ENCODE measurements at regions not wholly inside any gene's neighbourhood (a gene's known extent, or its start where the extent isn't known, plus 50 kb on each side); places are given as distances from the start of the nearest gene placed in this dataset.
"Not testable (repeated sequence)": the region's sequence is repeated elsewhere in the genome, so short reads cannot be mapped to it uniquely, and the experiment has no call there.

- DNase-seq: no peak
Observed at GRCh38 chr16:65697521-65697920, 575.7 kb upstream of the CDH11 start.

GRCh38 chr16:65697065-65697464 is 575.2 kb upstream of the CDH11 start:
- DNase-seq: no peak

GRCh38 chr16:65691846-65692245 is 570.0 kb upstream of the CDH11 start:
- not testable (repeated sequence) for DNase-seq

GRCh38 chr16:65689726-65690125 is 567.9 kb upstream of the CDH11 start:
- no peak for DNase-seq

- DNase-seq: no peak
Observed at GRCh38 chr16:65688301-65688700, 566.4 kb upstream of the CDH11 start.

- no peak for DNase-seq
Observed at GRCh38 chr16:65684230-65684629, 562.4 kb upstream of the CDH11 start.

- DNase-seq: no peak
Observed at GRCh38 chr16:65681406-65681805, 559.5 kb upstream of the CDH11 start.

GRCh38 chr16:65679785-65680184 is 557.9 kb upstream of the CDH11 start:
- DNase-seq: no peak

GRCh38 chr16:65675161-65675560 is 553.3 kb upstream of the CDH11 start:
- no peak for DNase-seq

- DNase-seq: no peak
Observed at GRCh38 chr16:65672960-65673359, 551.1 kb upstream of the CDH11 start.

GRCh38 chr16:65671071-65671470 is 549.2 kb upstream of the CDH11 start:
- DNase-seq: no peak

- DNase-seq: no peak
Observed at GRCh38 chr16:65668064-65668595, 546.3 kb upstream of the CDH11 start.

- no peak for DNase-seq
Observed at GRCh38 chr16:65667011-65667578, 545.2 kb upstream of the CDH11 start.

GRCh38 chr16:65666132-65666941 is 544.5 kb upstream of the CDH11 start:
- DNase-seq: no peak

GRCh38 chr16:65665586-65665985 is 543.7 kb upstream of the CDH11 start:
- DNase-seq: peak; percentile 57

GRCh38 chr16:65663774-65664173 is 541.9 kb upstream of the CDH11 start:
- no peak for DNase-seq

- no peak for DNase-seq
Observed at GRCh38 chr16:65662256-65662655, 540.4 kb upstream of the CDH11 start.

GRCh38 chr16:65661558-65661957 is 539.7 kb upstream of the CDH11 start:
- DNase-seq: no peak

GRCh38 chr16:65660390-65660789 is 538.5 kb upstream of the CDH11 start:
- DNase-seq: no peak

GRCh38 chr16:65659758-65660157 is 537.9 kb upstream of the CDH11 start:
- no peak for DNase-seq

- DNase-seq: no peak
Observed at GRCh38 chr16:65658787-65659220, 536.9 kb upstream of the CDH11 start.

GRCh38 chr16:65658349-65658748 is 536.5 kb upstream of the CDH11 start:
- peak; percentile 69 for DNase-seq

- no peak for DNase-seq
Observed at GRCh38 chr16:65657556-65657955, 535.7 kb upstream of the CDH11 start.

- peak; percentile 36 for DNase-seq
Observed at GRCh38 chr16:65657071-65657494, 535.2 kb upstream of the CDH11 start.
